ENCODE measurements at regions not wholly inside any gene's neighbourhood (a gene's known extent, or its start where the extent isn't known, plus 50 kb on each side); places are given as distances from the start of the nearest gene placed in this dataset.

DNA sequence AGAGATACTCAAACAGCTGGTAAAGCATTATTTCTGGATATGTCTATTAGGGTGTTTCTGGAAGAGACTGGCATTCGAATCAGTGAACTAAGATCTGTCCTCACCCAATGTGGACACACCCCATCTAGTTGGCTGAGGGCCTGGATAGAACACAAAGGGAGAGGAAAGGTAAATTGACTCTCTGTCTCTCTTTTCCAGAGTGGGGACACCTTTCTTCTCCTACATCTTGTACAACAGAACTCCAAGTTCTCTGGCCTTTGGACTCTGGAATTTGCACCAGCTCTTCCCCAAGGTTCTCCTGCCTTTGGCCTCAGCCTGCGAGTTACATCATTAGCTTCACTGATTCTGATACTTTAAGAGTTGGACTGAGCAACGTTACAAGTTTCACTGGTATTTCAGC is 1253.9 kb downstream of the SLC16A7 start:
- H3K36me3 ChIP-seq (ENCODE audit: control insufficient read depth, insufficient read depth, low read length), result no peaks in the 10 kb centered on the region
- TF ChIP-seq, protein P1, sequence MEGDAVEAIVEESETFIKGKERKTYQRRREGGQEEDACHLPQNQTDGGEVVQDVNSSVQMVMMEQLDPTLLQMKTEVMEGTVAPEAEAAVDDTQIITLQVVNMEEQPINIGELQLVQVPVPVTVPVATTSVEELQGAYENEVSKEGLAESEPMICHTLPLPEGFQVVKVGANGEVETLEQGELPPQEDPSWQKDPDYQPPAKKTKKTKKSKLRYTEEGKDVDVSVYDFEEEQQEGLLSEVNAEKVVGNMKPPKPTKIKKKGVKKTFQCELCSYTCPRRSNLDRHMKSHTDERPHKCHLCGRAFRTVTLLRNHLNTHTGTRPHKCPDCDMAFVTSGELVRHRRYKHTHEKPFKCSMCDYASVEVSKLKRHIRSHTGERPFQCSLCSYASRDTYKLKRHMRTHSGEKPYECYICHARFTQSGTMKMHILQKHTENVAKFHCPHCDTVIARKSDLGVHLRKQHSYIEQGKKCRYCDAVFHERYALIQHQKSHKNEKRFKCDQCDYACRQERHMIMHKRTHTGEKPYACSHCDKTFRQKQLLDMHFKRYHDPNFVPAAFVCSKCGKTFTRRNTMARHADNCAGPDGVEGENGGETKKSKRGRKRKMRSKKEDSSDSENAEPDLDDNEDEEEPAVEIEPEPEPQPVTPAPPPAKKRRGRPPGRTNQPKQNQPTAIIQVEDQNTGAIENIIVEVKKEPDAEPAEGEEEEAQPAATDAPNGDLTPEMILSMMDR (IDR thresholded peaks at IDR 0.05; ENCODE audit: insufficient read depth, low read depth, low read length), result no peak
- no peak for DNase-seq (ENCODE audit: low read depth)
- no peaks in the 10 kb centered on the region for H3K27me3 ChIP-seq (ENCODE audit: control insufficient read depth, insufficient read depth, low read length)
- no peak overlapping the region for H3K4me3 ChIP-seq (ENCODE audit: low read depth, low read length)
- POLR2A ChIA-PET, result no interaction called here
- CTCF ChIA-PET, result no interaction called here

DNA sequence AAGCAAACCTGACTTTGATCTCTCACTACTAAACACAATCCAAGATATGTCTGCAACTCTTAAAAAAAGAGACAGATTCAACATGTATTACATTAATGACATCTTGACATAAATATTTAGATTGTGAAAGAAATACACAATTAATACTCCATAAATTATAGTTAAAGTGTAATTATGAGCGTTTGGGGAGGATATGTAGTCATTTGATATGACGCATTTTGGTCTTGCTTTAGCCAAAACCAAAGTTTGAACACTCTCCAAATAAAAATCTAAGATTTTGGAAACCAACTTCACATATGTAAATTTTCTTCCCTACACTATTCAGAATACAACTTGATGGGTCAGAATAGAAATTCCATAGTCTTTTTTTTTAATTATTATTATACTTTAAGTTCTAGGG is 1257.6 kb downstream of the SLC16A7 start:
- no peaks in the 10 kb centered on the region for H3K36me3 ChIP-seq (ENCODE audit: control insufficient read depth, insufficient read depth, low read length)
- H3K4me3 ChIP-seq (ENCODE audit: low read depth, low read length), result no peak overlapping the region
- no peaks in the 10 kb centered on the region for H3K27me3 ChIP-seq (ENCODE audit: control insufficient read depth, insufficient read depth, low read length)
- CTCF ChIA-PET, result no interaction called here
- POLR2A ChIA-PET, result no interaction called here
- DNase-seq (ENCODE audit: low read depth), result no peak
- TF ChIP-seq, protein P1 (IDR thresholded peaks at IDR 0.05; ENCODE audit: insufficient read depth, low read depth, low read length), result no peak

DNA sequence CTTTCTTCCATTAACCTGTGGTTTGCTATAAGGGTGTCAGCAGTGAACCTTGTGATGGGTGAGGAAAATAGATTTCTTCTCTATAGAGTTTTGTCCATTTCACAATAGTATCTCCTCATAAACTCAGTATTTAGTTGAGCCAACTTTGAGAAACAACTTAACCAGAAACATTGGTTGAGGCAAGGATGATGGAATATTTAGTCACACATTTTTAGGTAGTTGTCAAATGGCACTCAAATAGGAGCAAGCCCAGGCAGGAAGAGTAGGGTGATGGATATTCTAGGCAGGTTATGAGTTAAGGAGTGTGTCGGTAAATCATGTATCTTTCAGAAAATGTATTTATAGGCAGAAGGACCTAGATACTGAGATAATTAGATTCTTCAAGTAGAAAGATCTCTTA is 1267.6 kb downstream of the SLC16A7 start:
- no peak for DNase-seq (ENCODE audit: low read depth)
- TF ChIP-seq, protein P1 (IDR thresholded peaks at IDR 0.05; ENCODE audit: insufficient read depth, low read depth, low read length), result no peak
- Histone ChIP-seq H3K36me3 (ENCODE audit: control insufficient read depth, insufficient read depth, low read length) (no peaks in the 10 kb centered on the region), H3K27me3 (ENCODE audit: control insufficient read depth, insufficient read depth, low read length) (no peaks in the 10 kb centered on the region), H3K4me3 (ENCODE audit: low read depth, low read length) (no peak overlapping the region)
- POLR2A ChIA-PET, result no interaction called here
- CTCF ChIA-PET, result no interaction called here

DNA sequence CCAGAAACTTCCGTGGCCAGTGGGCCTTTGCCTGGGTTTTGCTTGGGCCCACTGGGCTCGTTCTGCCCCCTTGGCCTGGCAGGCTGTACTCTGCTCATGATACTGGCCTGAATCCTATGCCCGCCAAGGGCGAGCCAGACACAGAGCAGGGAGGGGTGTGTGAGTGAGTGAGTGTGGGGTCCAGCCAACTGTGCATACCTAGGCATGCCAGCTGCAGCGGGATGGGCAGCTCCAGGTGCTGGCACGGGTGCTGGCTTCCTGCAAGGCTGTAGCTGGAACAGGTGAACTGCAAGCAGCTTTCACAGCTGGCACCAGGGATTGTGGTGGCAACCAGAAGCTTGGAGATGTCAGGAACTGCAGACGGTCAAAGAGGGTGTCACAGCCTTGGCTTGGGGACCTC is 1276.4 kb downstream of the SLC16A7 start:
- TF ChIP-seq, protein P1 (IDR thresholded peaks at IDR 0.05; ENCODE audit: insufficient read depth, low read depth, low read length), result no peak
- no peak for DNase-seq (ENCODE audit: low read depth)
- Histone ChIP-seq H3K4me3 (ENCODE audit: low read depth, low read length) (no peak overlapping the region), H3K27me3 (ENCODE audit: control insufficient read depth, insufficient read depth, low read length) (no peaks in the 10 kb centered on the region), H3K36me3 (ENCODE audit: control insufficient read depth, insufficient read depth, low read length) (no peaks in the 10 kb centered on the region)
- CTCF ChIA-PET, result no interaction called here
- POLR2A ChIA-PET, result no interaction called here

DNA sequence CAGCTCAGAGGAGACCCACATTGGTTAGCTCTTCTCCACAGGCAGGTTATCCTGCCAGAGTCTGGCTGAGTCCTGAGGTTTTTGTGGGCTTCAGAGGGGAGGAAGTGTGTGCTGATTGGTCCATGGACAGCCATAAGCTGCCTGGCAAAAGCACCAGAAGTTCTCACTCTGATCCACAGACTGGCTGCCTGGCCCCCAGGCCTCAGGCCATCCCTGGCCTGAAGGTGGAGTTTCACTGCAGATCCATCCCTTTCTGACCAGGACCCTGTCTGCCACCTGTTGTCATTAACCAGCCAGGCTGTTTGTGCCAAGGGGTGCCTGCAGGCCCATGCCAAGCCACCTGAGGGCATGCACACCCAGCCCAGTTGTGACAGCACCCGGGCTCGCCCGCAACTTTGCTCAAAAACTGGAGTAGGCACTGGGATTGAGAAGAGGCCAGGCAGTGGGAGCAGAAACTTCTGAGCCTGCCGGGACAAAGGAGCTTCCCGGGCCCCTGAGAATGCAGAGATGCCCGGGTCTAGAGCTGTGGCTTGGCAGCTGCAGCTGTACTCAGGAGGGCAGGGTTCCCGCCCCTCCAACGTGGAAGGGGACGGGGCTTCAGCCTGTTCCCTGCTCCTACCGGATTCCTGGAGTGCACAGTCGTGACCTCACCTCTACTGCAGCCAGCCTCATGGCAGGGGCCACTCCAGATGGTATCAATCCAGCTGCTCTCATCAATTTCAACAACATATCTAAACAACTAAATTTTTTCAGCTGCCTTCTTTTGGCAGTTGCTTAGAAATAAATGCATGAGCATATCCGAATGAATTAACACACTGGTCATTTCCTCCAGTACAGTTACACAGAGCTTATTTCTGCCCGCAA is 1277.3 kb downstream of the SLC16A7 start:
- no peaks in the 10 kb centered on the region for H3K27me3 ChIP-seq (ENCODE audit: control insufficient read depth, insufficient read depth, low read length)
- H3K4me3 ChIP-seq (ENCODE audit: low read depth, low read length), result no peak overlapping the region
- ChIA-PET CTCF (no interaction called here), POLR2A (no interaction called here)
- no peak for DNase-seq (ENCODE audit: low read depth)
- TF ChIP-seq, protein P1 (IDR thresholded peaks at IDR 0.05; ENCODE audit: insufficient read depth, low read depth, low read length), result no peak
- no peaks in the 10 kb centered on the region for H3K36me3 ChIP-seq (ENCODE audit: control insufficient read depth, insufficient read depth, low read length)

Measured in BJ (cell line).